H1 (cell line): ENCODE measurements at regions not wholly inside any gene's neighbourhood (a gene's known extent, or its start where the extent isn't known, plus 50 kb on each side); places are given as distances from the start of the nearest gene placed in this dataset.

Experiments used
- CTCF ChIA-PET: fragments of 300-600 bp; sonication (Branson Sonifier 250); formaldehyde crosslinking; loops from one replicate; lab custom pipeline; 2021; ENCODE audit not compliant: partially characterized antibody; lab: Charles Lee
- POLR2A ChIA-PET: fragments of 300-600 bp; sonication (Branson Sonifier 250); formaldehyde crosslinking; loops from one replicate; lab custom pipeline; 2021; ENCODE audit warnings: inconsistent platforms; ENCODE audit not compliant: partially characterized antibody; lab: Charles Lee
- DNase-seq, 2 experiments: peaks; one replicate each; pipeline versions ENCODE4 v3.0.0 to v3.0.0-alpha.2; 2010 to 2022; ENCODE audit warnings: low spot score in 2 of 2, low read depth in 1 of 2, mixed read lengths in 1 of 2
- FAIRE-seq: peaks from 2 replicates; lab custom pipeline; 2011; peaks lifted over from hg19 to GRCh38; lab: Jason Lieb, UNC
- H2AFZ ChIP-seq: 2 replicates; pipeline ENCODE4 v1.8.1; 2012; ENCODE audit warnings: low read length, inconsistent platforms
- H2AK5ac ChIP-seq: 2 replicates; pipeline ENCODE4 v1.6.1; 2013; ENCODE audit warnings: low read depth, low read length
- H2BK120ac ChIP-seq: replicated peaks from 2 replicates; pipeline ENCODE3; 2013; ENCODE audit warnings: low read depth, low read length, inconsistent platforms
- H2BK12ac ChIP-seq: 2 replicates; pipeline ENCODE4 v1.6.1; 2013; ENCODE audit warnings: low read depth, low read length
- H2BK15ac ChIP-seq: 2 replicates; pipeline ENCODE4 v1.6.1; 2013; ENCODE audit warnings: low read length
- H2BK20ac ChIP-seq: 2 replicates; pipeline ENCODE4 v1.6.1; 2013; ENCODE audit warnings: low read length
- H2BK5ac ChIP-seq: 2 replicates; pipeline ENCODE4 v1.6.1; 2013; ENCODE audit warnings: low read depth, low read length
- H3K14ac ChIP-seq: 2 replicates; pipeline ENCODE4 v1.6.1; 2013; ENCODE audit warnings: inconsistent platforms; ENCODE audit not compliant: insufficient read length
- H3K18ac ChIP-seq: 2 replicates; pipeline ENCODE4 v1.6.1; 2013; ENCODE audit warnings: low read length; ENCODE audit errors: extremely low read depth
- H3K23ac ChIP-seq: 2 replicates; pipeline ENCODE4 v1.6.1; 2013; ENCODE audit warnings: inconsistent platforms; ENCODE audit not compliant: insufficient read length
- H3K23me2 ChIP-seq: 2 replicates; pipeline ENCODE4 v1.6.1; 2013; ENCODE audit warnings: low read depth, low read length
- H3K27ac ChIP-seq: 2 replicates; pipeline ENCODE4 v1.6.1; 2011; ENCODE audit warnings: low read depth, low read length, inconsistent platforms
- H3K27me3 ChIP-seq, 4 experiments: replicated peaks in 1 of 4; 1 replicate in 1 of 4; 2 replicates in 3 of 4; pipeline versions ENCODE4 v1.6.1 to v1.8.1; 2011 to 2013; ENCODE audit warnings: low read length in 3 of 4, mild to moderate bottlenecking in 3 of 4, inconsistent platforms in 2 of 4, mixed read lengths in 2 of 4, moderate library complexity in 1 of 4; ENCODE audit not compliant: control insufficient read depth in 3 of 4, insufficient read depth in 3 of 4; ENCODE audit errors: extremely low read depth in 1 of 4
- H3K36me3 ChIP-seq, 4 experiments: 2 replicates each; pipeline versions ENCODE4 v1.6.1 to v1.8.1; 2011 to 2013; ENCODE audit warnings: mild to moderate bottlenecking in 4 of 4, low read length in 3 of 4, moderate library complexity in 2 of 4, control low read depth in 1 of 4, inconsistent platforms in 1 of 4; ENCODE audit not compliant: insufficient read depth in 4 of 4, control insufficient read depth in 2 of 4
- H3K4ac ChIP-seq: replicated peaks from 2 replicates; pipeline ENCODE3; 2013; ENCODE audit warnings: low read length, low read depth, mixed read lengths, inconsistent platforms; ENCODE audit not compliant: insufficient read length
- H3K4me1 ChIP-seq, 4 experiments: replicated peaks in 1 of 4; 1 replicate in 1 of 4; 2 replicates in 3 of 4; pipeline versions ENCODE4 v1.6.1 to v1.8.1; 2011 to 2013; ENCODE audit warnings: low read length in 3 of 4, inconsistent platforms in 2 of 4, mixed read lengths in 1 of 4; ENCODE audit not compliant: insufficient read depth in 4 of 4, control insufficient read depth in 3 of 4
- H3K4me2 ChIP-seq, 2 experiments: 2 replicates each; pipeline versions ENCODE4 v1.6.1 to v1.8.1; 2011 to 2013; ENCODE audit warnings: low read depth in 2 of 2, low read length in 2 of 2, control low read depth in 1 of 2, inconsistent platforms in 1 of 2, mild to moderate bottlenecking in 1 of 2; ENCODE audit not compliant: insufficient read depth in 1 of 2
- H3K4me3 ChIP-seq, 4 experiments: fragments of 200-600, 300-600 bp in 1 of 4; sonication (generic), shearing (Covaris generic), sonication (Bioruptor Twin) in 1 of 4; 2 replicates each; pipeline versions ENCODE4 v1.5.1 to v1.8.1; 2011 to 2016; ENCODE audit warnings: low read length in 4 of 4, low read depth in 3 of 4, control low read depth in 2 of 4, inconsistent platforms in 2 of 4, mild to moderate bottlenecking in 2 of 4, mixed read lengths in 1 of 4, moderate library complexity in 1 of 4; ENCODE audit not compliant: insufficient read depth in 2 of 4; ENCODE audit errors: extremely low read depth in 1 of 4
- H3K56ac ChIP-seq: replicated peaks from 2 replicates; pipeline ENCODE3; 2013; ENCODE audit warnings: low read depth, mild to moderate bottlenecking, mixed read lengths, low read length, inconsistent platforms; ENCODE audit not compliant: insufficient read length
- H3K79me1 ChIP-seq: 2 replicates; pipeline ENCODE4 v1.6.1; 2013; ENCODE audit warnings: low read depth, low read length, control low read depth
- H3K79me2 ChIP-seq, 2 experiments: 2 replicates each; pipeline versions ENCODE4 v1.6.1 to v1.8.1; 2012 to 2013; ENCODE audit warnings: low read length in 2 of 2, mild to moderate bottlenecking in 2 of 2, inconsistent platforms in 1 of 2; ENCODE audit not compliant: insufficient read depth in 2 of 2, control insufficient read depth in 1 of 2
- H3K9ac ChIP-seq, 4 experiments: replicated peaks in 1 of 4; 1 replicate in 1 of 4; 2 replicates in 3 of 4; pipeline versions ENCODE4 v1.6.1 to v1.8.1; 2011 to 2013; ENCODE audit warnings: low read depth in 3 of 4, low read length in 3 of 4, control low read depth in 2 of 4, mild to moderate bottlenecking in 2 of 4, moderate library complexity in 2 of 4, inconsistent platforms in 1 of 4; ENCODE audit errors: extremely low read depth in 1 of 4
- H3K9me3 ChIP-seq, 2 experiments: 2 replicates each; pipeline versions ENCODE4 v1.6.1 to v1.8.1; 2012 to 2013; ENCODE audit warnings: mild to moderate bottlenecking in 2 of 2, moderate library complexity in 2 of 2, control low read depth in 1 of 2, inconsistent platforms in 1 of 2, low read depth in 1 of 2, low read length in 1 of 2, mixed read lengths in 1 of 2; ENCODE audit not compliant: insufficient read depth in 2 of 2
- H4K20me1 ChIP-seq, 2 experiments: replicated peaks in 1 of 2; 2 replicates each; pipeline versions ENCODE3 to v1.8.1; 2011 to 2013; ENCODE audit warnings: inconsistent platforms in 2 of 2, low read length in 2 of 2, mild to moderate bottlenecking in 1 of 2; ENCODE audit not compliant: insufficient read depth in 2 of 2, control insufficient read depth in 1 of 2
- H4K5ac ChIP-seq: 2 replicates; pipeline ENCODE4 v1.6.1; 2013; ENCODE audit warnings: low read length, low read depth, mixed read lengths, inconsistent platforms; ENCODE audit not compliant: insufficient read length
- H4K8ac ChIP-seq: 2 replicates; pipeline ENCODE4 v1.8.0; 2013; ENCODE audit warnings: mild to moderate bottlenecking, moderate library complexity, low read length, inconsistent platforms; ENCODE audit not compliant: insufficient read depth; ENCODE audit errors: extremely low read depth
- H4K91ac ChIP-seq: replicated peaks from 2 replicates; pipeline ENCODE3; 2013; ENCODE audit warnings: low read length, mixed read lengths, inconsistent platforms; ENCODE audit not compliant: insufficient read length
- EP300 ChIP-seq, 2 experiments: IDR thresholded peaks; 1 replicate in 1 of 2; 2 replicates in 1 of 2; pipeline ENCODE4 v1.6.1; 2011 to 2012; ENCODE audit warnings: low read depth in 2 of 2, low read length in 2 of 2, mild to moderate bottlenecking in 2 of 2, borderline replicate concordance in 1 of 2, inconsistent platforms in 1 of 2, moderate library complexity in 1 of 2
- GABPA ChIP-seq: IDR thresholded peaks from 2 replicates; pipeline ENCODE4 v1.6.1; 2011; ENCODE audit warnings: mild to moderate bottlenecking, low read length, moderate library complexity, borderline replicate concordance; ENCODE audit not compliant: insufficient read depth
- NANOG ChIP-seq: IDR thresholded peaks from 2 replicates; pipeline ENCODE4 v1.6.1; 2011; ENCODE audit warnings: low read length, low read depth, mild to moderate bottlenecking, inconsistent platforms; ENCODE audit not compliant: insufficient read depth, poor library complexity, severe bottlenecking
- WGBS, 2 experiments: shearing (Covaris generic) in 1 of 2; methylation state at CpG; one replicate each; pipeline versions ENCODE4 v1.1.6 to v1.1.7; 2013 to 2015; ENCODE audit warnings: low lambda C conversion rate in 2 of 2, mixed read lengths in 2 of 2, inconsistent platforms in 1 of 2, low coverage in 1 of 2, missing lambda C conversion rate in 1 of 2; ENCODE audit not compliant: insufficient replicate concordance in 2 of 2, insufficient coverage in 1 of 2, insufficient read length in 1 of 2; ENCODE audit errors: extremely low coverage in 1 of 2, missing lambda C conversion rate in 1 of 2; 5-methylcytosine and 5-hydroxymethylcytosine counted together

GRCh38 chr10:4566011-4566410 lies 260.0 kb upstream of the AKR1E2 start:
- no peak overlapping the region for H3K4me3 ChIP-seq
- DNase-seq (no peak), FAIRE-seq (no peak)
- no peak overlapping the region for H2AK5ac ChIP-seq
- no peak overlapping the region for H3K27ac ChIP-seq
- no peak overlapping the region for H2BK15ac ChIP-seq
- H4K8ac ChIP-seq, result no peak overlapping the region
- H3K23ac ChIP-seq, result no peak overlapping the region
- no peaks in the 10 kb centered on the region for H3K23me2 ChIP-seq
- H3K9ac ChIP-seq, result no peak overlapping the region
- no peaks in the 10 kb centered on the region for H3K36me3 ChIP-seq
- CTCF ChIA-PET, result no interaction called here
- H3K4ac ChIP-seq, result no peak overlapping the region
- WGBS, 2 experiments, result 87% methylated on average over 2 of the region's 2 CpGs; no CpG with 5 or more reads in 1 of the 2 experiments
- H3K27me3 ChIP-seq, result no peaks in the 10 kb centered on the region
- no peak overlapping the region for H3K14ac ChIP-seq
- H4K5ac ChIP-seq, result no peak overlapping the region
- no peak overlapping the region for H4K91ac ChIP-seq
- POLR2A ChIA-PET, result no interaction called here
- H3K79me2 ChIP-seq, result no peaks in the 10 kb centered on the region
- H2BK120ac ChIP-seq, result no peak overlapping the region
- no peaks in the 10 kb centered on the region for H3K79me1 ChIP-seq
- no peak overlapping the region for H3K4me2 ChIP-seq
- TF ChIP-seq NANOG (no peak), EP300 (IDR thresholded peaks at IDR 0.05; ENCODE audit: borderline replicate concordance in 1 of 2, low read depth in 2 of 2, low read length in 2 of 2) (no peak), GABPA (no peak)
- no peak overlapping the region for H3K18ac ChIP-seq
- no peak overlapping the region for H2BK5ac ChIP-seq
- H3K4me1 ChIP-seq, result no peaks in the 10 kb centered on the region
- H2BK20ac ChIP-seq, result no peak overlapping the region
- H3K9me3 ChIP-seq, result no peaks in the 10 kb centered on the region
- no peak overlapping the region for H2AFZ ChIP-seq
- no peak overlapping the region for H3K56ac ChIP-seq
- no peaks in the 10 kb centered on the region for H4K20me1 ChIP-seq
- no peak overlapping the region for H2BK12ac ChIP-seq
